Large intestine (tissue), 3 donors: ENCODE measurements at regions not wholly inside any gene's neighbourhood (a gene's known extent, or its start where the extent isn't known, plus 50 kb on each side); places are given as distances from the start of the nearest gene placed in this dataset.

ENCODE experiments used
- DNase-seq, 2 donors: peaks; one replicate each; pipeline versions ENCODE4 v3.0.0 to v3.0.0-alpha.2; 2013
- H3K27ac ChIP-seq: one replicate; pipeline ENCODE4 v1.5.1; 2013; ENCODE audit warnings: low read length
- H3K27me3 ChIP-seq: 2 replicates; pipeline ENCODE4 v1.6.1; 2013; ENCODE audit warnings: low read length; ENCODE audit not compliant: control insufficient read depth, insufficient read depth
- H3K36me3 ChIP-seq: 2 replicates; pipeline ENCODE4 v1.6.1; 2013; ENCODE audit warnings: low read length; ENCODE audit not compliant: control insufficient read depth, insufficient read depth
- H3K4me1 ChIP-seq: one replicate; pipeline ENCODE4 v1.6.1; 2013; ENCODE audit warnings: low read length; ENCODE audit not compliant: control insufficient read depth, insufficient read depth
- H3K4me3 ChIP-seq: one replicate; pipeline ENCODE4 v1.5.1; 2013; ENCODE audit warnings: low read length
- H3K9me3 ChIP-seq: one replicate; pipeline ENCODE4 v1.6.1; 2013; ENCODE audit warnings: mild to moderate bottlenecking, low read depth, low read length, moderate library complexity; ENCODE audit not compliant: control insufficient read depth
- WGBS: methylation state at CpG from one replicate; pipeline ENCODE4 v1.1.5; 2013; ENCODE audit warnings: low lambda C conversion rate; ENCODE audit not compliant: insufficient coverage; 5-methylcytosine and 5-hydroxymethylcytosine counted together

DNA sequence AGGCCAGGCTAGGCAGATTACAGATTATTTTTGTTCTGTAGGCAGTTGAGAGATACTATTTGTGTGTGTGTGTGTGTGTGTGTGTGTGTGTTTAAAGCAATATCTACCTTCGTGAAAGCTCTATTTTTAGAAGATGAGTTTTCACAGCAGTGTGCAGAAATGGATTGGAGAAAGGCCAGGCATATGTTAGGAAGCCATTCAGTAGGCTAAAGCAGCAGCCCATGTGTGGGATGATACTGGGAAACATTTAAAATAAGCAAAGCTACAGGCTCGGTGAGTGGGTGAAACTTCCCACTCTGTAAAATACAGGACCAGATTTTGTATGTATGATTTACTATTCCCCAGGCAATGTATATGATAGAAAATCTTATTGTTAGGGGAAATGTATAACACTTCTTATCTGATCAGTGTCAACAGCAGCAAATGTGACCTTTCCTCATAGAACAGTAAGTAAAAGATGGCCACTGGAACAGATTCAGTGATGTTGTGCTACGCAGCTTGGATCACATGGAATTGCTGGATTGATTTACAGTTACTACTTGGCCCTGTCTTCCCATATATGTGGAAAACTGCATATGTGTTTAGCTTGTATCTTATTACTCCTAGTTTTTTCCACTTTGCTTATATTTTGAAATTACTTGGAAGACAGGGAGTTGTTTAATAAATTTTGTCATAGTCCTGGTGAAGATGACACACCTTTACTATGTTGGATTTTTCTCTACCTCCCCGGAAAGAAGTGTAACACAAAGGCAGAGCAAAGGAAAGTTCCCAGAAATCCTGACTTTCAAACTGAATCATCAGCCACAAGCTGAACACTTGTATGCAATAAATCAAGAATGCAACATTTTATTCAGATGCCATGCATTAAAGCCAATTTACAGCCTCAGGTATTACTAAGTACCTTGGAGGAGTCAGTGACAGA is 1077.7 kb upstream of the SEMA6A start:
- H3K9me3 ChIP-seq: no peaks in the 10 kb centered on the region
- no peak for DNase-seq
- no peaks in the 10 kb centered on the region for H3K27me3 ChIP-seq
- no peak overlapping the region for H3K27ac ChIP-seq
- H3K4me1 ChIP-seq: no peaks in the 10 kb centered on the region
- no peak overlapping the region for H3K4me3 ChIP-seq
- no CpG with 5 or more reads among the region's 4 CpGs for WGBS
- no peaks in the 10 kb centered on the region for H3K36me3 ChIP-seq

GRCh38 chr5:117649821-117650220 is 1075.2 kb upstream of the SEMA6A start:
- Histone ChIP-seq H3K27me3 (no peaks in the 10 kb centered on the region), H3K9me3 (no peaks in the 10 kb centered on the region), H3K27ac (no peak overlapping the region), H3K4me1 (no peaks in the 10 kb centered on the region), H3K36me3 (no peaks in the 10 kb centered on the region), H3K4me3 (no peak overlapping the region)
- no peak for DNase-seq
- no CpG with 5 or more reads among the region's 3 CpGs for WGBS

DNA sequence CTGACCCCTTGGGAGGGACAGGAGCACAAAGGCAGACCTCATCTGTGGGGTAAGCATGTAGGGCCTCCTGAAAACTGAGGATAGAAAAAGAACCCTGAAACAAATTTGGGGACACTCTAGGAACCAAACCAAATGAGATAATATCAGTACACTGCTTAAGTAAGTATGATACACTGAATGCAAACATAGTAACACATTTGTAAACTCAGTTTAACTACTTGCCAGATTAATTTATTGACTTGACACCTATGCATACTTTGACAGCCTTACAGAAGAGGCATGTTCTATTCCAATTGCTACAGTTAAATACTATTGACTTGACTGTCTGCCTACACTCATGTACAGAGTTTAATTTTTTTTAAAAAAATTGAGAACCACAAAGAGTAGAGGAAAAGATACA is 1070.8 kb upstream of the SEMA6A start:
- Histone ChIP-seq H3K27ac (no peak overlapping the region), H3K4me1 (no peaks in the 10 kb centered on the region), H3K27me3 (no peaks in the 10 kb centered on the region), H3K36me3 (no peaks in the 10 kb centered on the region), H3K9me3 (no peaks in the 10 kb centered on the region), H3K4me3 (no peak overlapping the region)
- DNase-seq: no peak

- Histone ChIP-seq H3K27me3 (no peaks in the 10 kb centered on the region), H3K36me3 (no peaks in the 10 kb centered on the region), H3K27ac (no peak overlapping the region), H3K4me1 (no peaks in the 10 kb centered on the region), H3K4me3 (no peak overlapping the region), H3K9me3 (no peaks in the 10 kb centered on the region)
- WGBS: no CpG with 5 or more reads among the region's 2 CpGs
- no peak for DNase-seq
Measured at GRCh38 chr5:117638581-117638980, 1064.0 kb upstream of the SEMA6A start.

DNA sequence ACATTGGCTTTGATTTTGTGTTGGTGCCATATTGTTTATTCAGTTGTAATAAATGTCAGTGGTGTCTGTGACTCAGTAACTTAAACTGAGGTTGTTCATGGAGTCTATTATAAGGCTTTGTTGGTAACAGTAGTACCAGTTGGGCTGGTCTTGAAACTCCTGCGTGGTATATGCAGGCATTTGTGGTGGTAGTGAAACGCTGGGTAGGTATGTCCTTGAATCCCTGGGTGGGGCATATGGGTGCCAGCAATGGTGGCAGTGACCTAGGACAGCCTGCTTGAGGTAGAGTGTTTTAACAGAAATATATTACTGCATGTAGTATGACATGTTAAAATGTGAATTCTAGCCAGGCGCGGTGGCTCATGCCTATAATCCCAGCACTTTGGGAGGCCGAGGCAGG is 1058.5 kb upstream of the SEMA6A start:
- Histone ChIP-seq H3K4me1 (no peaks in the 10 kb centered on the region), H3K4me3 (no peak overlapping the region), H3K27me3 (no peaks in the 10 kb centered on the region), H3K36me3 (no peaks in the 10 kb centered on the region), H3K27ac (no peak overlapping the region), H3K9me3 (no peaks in the 10 kb centered on the region)
- WGBS: no CpG with 5 or more reads among the region's 5 CpGs
- no peak for DNase-seq

- no CpG with 5 or more reads among the region's 3 CpGs for WGBS
- no peak overlapping the region for H3K4me3 ChIP-seq
- H3K36me3 ChIP-seq: no peaks in the 10 kb centered on the region
- H3K27ac ChIP-seq: no peak overlapping the region
- H3K27me3 ChIP-seq: no peaks in the 10 kb centered on the region
- no peaks in the 10 kb centered on the region for H3K4me1 ChIP-seq
- no peaks in the 10 kb centered on the region for H3K9me3 ChIP-seq
- DNase-seq: no peak
Measured at GRCh38 chr5:117624201-117624600, 1049.6 kb upstream of the SEMA6A start.

DNA sequence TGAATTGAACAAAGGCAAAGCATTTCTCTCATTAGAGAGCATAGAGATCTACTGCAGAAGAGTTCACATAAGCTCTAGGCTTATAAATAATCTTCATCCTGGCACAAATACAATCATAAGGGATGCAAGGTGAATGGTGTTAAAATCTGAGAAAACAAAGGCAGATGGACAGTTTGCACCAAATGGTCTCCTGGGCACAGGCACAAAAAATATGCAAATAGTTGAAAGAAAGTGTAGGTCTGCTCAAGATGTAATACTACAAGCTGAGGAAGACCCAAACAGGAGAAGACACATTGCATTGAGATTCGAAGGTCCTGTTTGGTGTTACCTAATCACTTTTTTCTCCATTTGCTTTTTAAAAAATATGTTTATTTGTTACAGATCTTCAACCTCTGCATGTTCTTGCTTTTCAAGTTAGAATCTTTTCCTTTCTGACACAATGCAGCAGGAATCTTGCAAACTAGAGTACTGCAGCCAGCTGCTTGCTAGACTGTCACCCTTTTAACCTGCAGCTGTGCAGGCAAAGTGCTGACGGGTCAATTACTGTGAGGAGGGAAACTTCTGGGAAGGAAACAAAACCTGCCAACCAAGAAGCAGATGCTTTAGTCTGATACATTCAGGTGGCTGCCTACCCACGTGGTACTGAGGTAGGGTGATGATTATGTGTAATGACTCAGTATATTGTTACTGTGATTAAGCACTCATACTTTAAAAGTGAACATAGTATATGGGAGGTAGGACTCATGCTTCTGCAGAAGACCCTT is 1048.6 kb upstream of the SEMA6A start:
- H3K9me3 ChIP-seq: no peaks in the 10 kb centered on the region
- H3K27ac ChIP-seq: no peak overlapping the region
- no peak overlapping the region for H3K4me3 ChIP-seq
- H3K4me1 ChIP-seq: no peaks in the 10 kb centered on the region
- no peaks in the 10 kb centered on the region for H3K36me3 ChIP-seq
- H3K27me3 ChIP-seq: no peaks in the 10 kb centered on the region
- no CpG with 5 or more reads among the region's 3 CpGs for WGBS
- peak; percentile 5 to 60 for DNase-seq

DNA sequence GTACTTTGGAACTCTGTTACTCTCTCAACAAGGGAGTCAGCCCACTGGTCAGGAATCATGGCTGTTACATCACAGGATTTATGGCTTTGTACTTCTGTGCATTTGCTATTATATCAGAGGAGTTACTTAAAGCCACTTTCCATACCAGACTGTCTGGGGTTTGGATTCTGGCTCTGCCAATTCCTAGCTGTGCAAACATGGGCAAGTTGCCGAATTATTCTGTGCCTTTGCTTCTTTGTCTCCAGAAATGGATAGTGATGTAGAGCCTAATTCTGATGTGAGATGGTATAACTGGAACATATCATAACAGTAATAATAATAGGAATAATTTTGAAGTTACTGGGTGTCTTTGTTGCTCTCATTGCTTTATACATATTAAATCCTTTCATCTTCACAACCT is 1047.3 kb upstream of the SEMA6A start:
- Histone ChIP-seq H3K27me3 (no peaks in the 10 kb centered on the region), H3K4me3 (no peak overlapping the region), H3K9me3 (no peaks in the 10 kb centered on the region), H3K27ac (no peak overlapping the region), H3K36me3 (no peaks in the 10 kb centered on the region), H3K4me1 (no peaks in the 10 kb centered on the region)
- peak in 1 of 2 donors; percentile 27 for DNase-seq
- WGBS: no CpG with 5 or more reads among the region's 1 CpG

GRCh38 chr5:117615226-117615625 is 1040.6 kb upstream of the SEMA6A start:
- H3K36me3 ChIP-seq: no peaks in the 10 kb centered on the region
- no peaks in the 10 kb centered on the region for H3K4me1 ChIP-seq
- H3K9me3 ChIP-seq: no peaks in the 10 kb centered on the region
- H3K27ac ChIP-seq: no peak overlapping the region
- H3K4me3 ChIP-seq: no peak overlapping the region
- DNase-seq: no peak
- no peaks in the 10 kb centered on the region for H3K27me3 ChIP-seq

GRCh38 chr5:117614408-117614807 is 1039.8 kb upstream of the SEMA6A start:
- Histone ChIP-seq H3K27ac (no peak overlapping the region), H3K9me3 (no peaks in the 10 kb centered on the region), H3K36me3 (no peaks in the 10 kb centered on the region), H3K4me1 (no peaks in the 10 kb centered on the region), H3K4me3 (no peak overlapping the region), H3K27me3 (no peaks in the 10 kb centered on the region)
- WGBS: no CpG with 5 or more reads among the region's 2 CpGs
- no peak for DNase-seq
